ENCODE measurements at regions not wholly inside any gene's neighbourhood (a gene's known extent, or its start where the extent isn't known, plus 50 kb on each side); places are given as distances from the start of the nearest gene placed in this dataset.

- TF ChIP-seq CTCF (IDR thresholded peaks at IDR 0.05; ENCODE audit: low read depth, low read length, missing input control) (no peak), FOXA2 (IDR thresholded peaks at IDR 0.05) (no peak), REST (IDR thresholded peaks at IDR 0.05) (no peak), MAX (IDR thresholded peaks at IDR 0.05) (no peak), ATF3 (IDR thresholded peaks at IDR 0.05) (no peak), NR2F2 (IDR thresholded peaks at IDR 0.05) (no peak), TAF1 (conservative IDR thresholded peaks at IDR 0.05) (no peak), RAD21 (IDR thresholded peaks at IDR 0.05) (no peak), ZBTB33 (IDR thresholded peaks at IDR 0.05) (no peak), RXRA (IDR thresholded peaks at IDR 0.05) (no peak)
These were observed 181.1 kb upstream of the NECTIN1 start for GRCh38 chr11:119910051-119910450.

Measured in liver (tissue), 3 donors.